OCI-LY3 (cell line): ENCODE measurements at regions not wholly inside any gene's neighbourhood (a gene's known extent, or its start where the extent isn't known, plus 50 kb on each side); places are given as distances from the start of the nearest gene placed in this dataset.

Experiments
- H2AFZ ChIP-seq: fragments of 200-600, 300-600 bp; shearing (Covaris generic); 2 replicates; pipeline ENCODE4 v1.6.0; 2014; ENCODE audit warnings: antibody characterized with exemption, low read depth, low read length
- H3K27ac ChIP-seq: fragments of 200-600, 300-600 bp; sonication (generic); 2 replicates; pipeline ENCODE4 v1.5.1; 2014; ENCODE audit warnings: mild to moderate bottlenecking, low read length, moderate library complexity, mixed read lengths
- H3K27me3 ChIP-seq: fragments of 200-600, 300-600 bp; sonication (generic); 2 replicates; pipeline ENCODE4 v1.6.1; 2014; ENCODE audit warnings: low read depth, low read length, mixed read lengths
- H3K36me3 ChIP-seq: fragments of 200-600, 300-600 bp; sonication (generic); replicated peaks from 2 replicates; pipeline ENCODE3; 2014; ENCODE audit warnings: low read depth, low read length, mixed read lengths
- H3K4me1 ChIP-seq: fragments of 300-600, 200-600 bp; sonication (generic); 2 replicates; pipeline ENCODE4 v1.6.1; 2014; ENCODE audit warnings: low read length, mixed read lengths
- H3K4me2 ChIP-seq: fragments of 200-600, 300-600 bp; sonication (generic); 2 replicates; pipeline ENCODE4 v1.6.1; 2014; ENCODE audit warnings: low read length, mixed read lengths
- H3K4me3 ChIP-seq: fragments of 300-600, 200-600 bp; sonication (generic); 2 replicates; pipeline ENCODE4 v1.5.1; 2014; ENCODE audit warnings: antibody characterized with exemption, mild to moderate bottlenecking, low read length, moderate library complexity
- H3K79me2 ChIP-seq: fragments of 300-600, 200-600 bp; shearing (Covaris generic); 2 replicates; pipeline ENCODE4 v1.6.1; 2014; ENCODE audit warnings: mild to moderate bottlenecking, low read length, mixed read lengths
- H3K9ac ChIP-seq: fragments of 300-600, 200-600 bp; shearing (Covaris generic); 2 replicates; pipeline ENCODE4 v1.6.0; 2014; ENCODE audit warnings: mild to moderate bottlenecking, low read length, moderate library complexity
- H3K9me3 ChIP-seq: fragments of 200-600, 300-600 bp; shearing (Covaris generic); 2 replicates; pipeline ENCODE4 v1.6.1; 2014; ENCODE audit warnings: low read length, mixed read lengths; ENCODE audit not compliant: insufficient read depth
- H4K20me1 ChIP-seq: fragments of 200-600, 300-600 bp; sonication (generic); 2 replicates; pipeline ENCODE4 v1.6.1; 2016; ENCODE audit warnings: low read length, mixed read lengths; ENCODE audit not compliant: insufficient read depth
- CTCF ChIP-seq: fragments of 200-600, 300-600 bp; sonication (generic); IDR thresholded peaks from 2 replicates; pipeline ENCODE4 v1.5.1; 2014; ENCODE audit warnings: antibody characterized with exemption, low read length, low read depth
- EZH2phosphoT487 ChIP-seq: fragments of 200-600 bp; shearing (Covaris generic); IDR thresholded peaks from 2 replicates; pipeline ENCODE4 v1.6.1; 2018; ENCODE audit warnings: antibody characterized with exemption, mixed run types, low read depth

- no peaks in the 10 kb centered on the region for H3K4me1 ChIP-seq
- no peak overlapping the region for H3K4me3 ChIP-seq
- H3K36me3 ChIP-seq: no peaks in the 10 kb centered on the region
- TF ChIP-seq EZH2phosphoT487 (no peak), CTCF (no peak)
- no peaks in the 10 kb centered on the region for H3K27me3 ChIP-seq
- no peak overlapping the region for H3K4me2 ChIP-seq
- H3K79me2 ChIP-seq: no peaks in the 10 kb centered on the region
- no peak overlapping the region for H3K27ac ChIP-seq
- no peaks in the 10 kb centered on the region for H4K20me1 ChIP-seq
- no peak overlapping the region for H3K9ac ChIP-seq
- H2AFZ ChIP-seq: no peak overlapping the region
- H3K9me3 ChIP-seq: 0 out of 2 replicates have a peak, but pooled peaks cover 2% of the 10 kb centered on the region
Observed at GRCh38 chr1:38370716-38371504, 324.3 kb upstream of the POU3F1 start.

- no peaks in the 10 kb centered on the region for H3K79me2 ChIP-seq
- H3K27ac ChIP-seq: no peak overlapping the region
- TF ChIP-seq CTCF (no peak), EZH2phosphoT487 (no peak)
- no peak overlapping the region for H3K4me2 ChIP-seq
- no peaks in the 10 kb centered on the region for H3K4me1 ChIP-seq
- no peaks in the 10 kb centered on the region for H3K36me3 ChIP-seq
- no peaks in the 10 kb centered on the region for H3K9me3 ChIP-seq
- H3K27me3 ChIP-seq: no peaks in the 10 kb centered on the region
- H2AFZ ChIP-seq: no peak overlapping the region
- no peak overlapping the region for H3K9ac ChIP-seq
- no peak overlapping the region for H3K4me3 ChIP-seq
- no peaks in the 10 kb centered on the region for H4K20me1 ChIP-seq
Observed at GRCh38 chr1:38365242-38365641, 318.6 kb upstream of the POU3F1 start.

- Histone ChIP-seq H2AFZ (no peak overlapping the region), H3K9me3 (no peaks in the 10 kb centered on the region), H3K27me3 (no peaks in the 10 kb centered on the region), H3K4me2 (no peak overlapping the region), H3K27ac (no peak overlapping the region), H3K36me3 (no peaks in the 10 kb centered on the region), H3K4me3 (no peak overlapping the region), H3K9ac (no peak overlapping the region), H4K20me1 (no peaks in the 10 kb centered on the region), H3K79me2 (no peaks in the 10 kb centered on the region), H3K4me1 (no peaks in the 10 kb centered on the region)
- TF ChIP-seq EZH2phosphoT487 (no peak), CTCF (no peak)
Observed at GRCh38 chr1:38361566-38361965, 315.0 kb upstream of the POU3F1 start.

- Histone ChIP-seq H3K9ac (no peak overlapping the region), H2AFZ (no peak overlapping the region), H3K79me2 (no peaks in the 10 kb centered on the region), H3K27ac (no peak overlapping the region), H3K4me3 (no peak overlapping the region), H3K27me3 (no peaks in the 10 kb centered on the region), H3K9me3 (no peaks in the 10 kb centered on the region), H4K20me1 (no peaks in the 10 kb centered on the region), H3K4me2 (no peak overlapping the region), H3K36me3 (no peaks in the 10 kb centered on the region), H3K4me1 (no peaks in the 10 kb centered on the region)
- no peak for TF ChIP-seq EZH2phosphoT487
- no peak for TF ChIP-seq CTCF
Observed at GRCh38 chr1:38360807-38361206, 314.2 kb upstream of the POU3F1 start.
